Stimulated activated CD8-positive, alpha-beta memory T cell treated with anti-CD3 and anti-CD28 coated beads, Interleukin-15, amount 100 ng/mL, for 4 hours (primary cell): ENCODE measurements at regions not wholly inside any gene's neighbourhood (a gene's known extent, or its start where the extent isn't known, plus 50 kb on each side); places are given as distances from the start of the nearest gene placed in this dataset.

Experiments
- DNase-seq, 2 donors: peaks; one replicate each; pipeline ENCODE4 v3.0.0-alpha.2; 2020; ENCODE audit warnings: low read depth in 2 of 2

- DNase-seq: no peak
Observed at GRCh38 chr10:21092683-21093524, 195.8 kb upstream of the NEBL start.

- no peak for DNase-seq
Observed at GRCh38 chr10:21090609-21091082, 193.5 kb upstream of the NEBL start.

- DNase-seq: no peak
Observed at GRCh38 chr10:21087476-21087875, 190.4 kb upstream of the NEBL start.

GRCh38 chr10:21084700-21085099 is 187.6 kb upstream of the NEBL start:
- DNase-seq: no peak

- DNase-seq: no peak
Observed at GRCh38 chr10:21083861-21084260, 186.8 kb upstream of the NEBL start.

GRCh38 chr10:21082206-21082605 is 185.1 kb upstream of the NEBL start:
- DNase-seq: no peak

GRCh38 chr10:21080261-21080660 is 183.2 kb upstream of the NEBL start:
- DNase-seq: no peak

GRCh38 chr10:21079330-21079658 is 182.2 kb upstream of the NEBL start:
- DNase-seq: no peak

GRCh38 chr10:21078410-21079329 is 181.6 kb upstream of the NEBL start:
- no peak for DNase-seq

GRCh38 chr10:21077681-21078080 is 180.6 kb upstream of the NEBL start:
- no peak for DNase-seq

- DNase-seq: no peak
Observed at GRCh38 chr10:21076381-21076780, 179.3 kb upstream of the NEBL start.

- no peak for DNase-seq
Observed at GRCh38 chr10:21075880-21076279, 178.8 kb upstream of the NEBL start.

- no peak for DNase-seq
Observed at GRCh38 chr10:21071001-21071673, 174.0 kb upstream of the NEBL start.

GRCh38 chr10:21069929-21070700 is 173.0 kb upstream of the NEBL start:
- DNase-seq: no peak

GRCh38 chr10:21069278-21069677 is 172.2 kb upstream of the NEBL start:
- DNase-seq: no peak

GRCh38 chr10:21068026-21068656 is 171.0 kb upstream of the NEBL start:
- DNase-seq: no peak

- no peak for DNase-seq
Observed at GRCh38 chr10:21065621-21066248, 168.6 kb upstream of the NEBL start.

- no peak for DNase-seq
Observed at GRCh38 chr10:21061982-21062381, 164.9 kb upstream of the NEBL start.

GRCh38 chr10:21061184-21061583 is 164.1 kb upstream of the NEBL start:
- DNase-seq: no peak

- DNase-seq: no peak
Observed at GRCh38 chr10:21060626-21061025, 163.5 kb upstream of the NEBL start.
